WTC11 (cell line): ENCODE measurements at regions not wholly inside any gene's neighbourhood (a gene's known extent, or its start where the extent isn't known, plus 50 kb on each side); places are given as distances from the start of the nearest gene placed in this dataset.

Source experiments
- CDX4 ChIP-seq: fragments of 250-450 bp; sonication (Bioruptor Pico); IDR thresholded peaks from 2 replicates; pipeline ENCODE4 v1.9.0; 2021; ENCODE audit warnings: moderate library complexity, mild to moderate bottlenecking, inconsistent platforms, borderline replicate concordance
- CTCF ChIP-seq: fragments of 200-600 bp; IDR thresholded peaks from 2 replicates; pipeline ENCODE4 v1.8.0; 2022; ENCODE audit warnings: antibody characterized with exemption
- ESRRA ChIP-seq: sonication (generic); formaldehyde crosslinking; IDR thresholded peaks from 2 replicates; pipeline ENCODE4 v1.8.1; 2022; ENCODE audit warnings: mild to moderate bottlenecking, missing genetic modification reagents, borderline replicate concordance
- JUN ChIP-seq: sonication (generic); formaldehyde crosslinking; IDR thresholded peaks from 2 replicates; pipeline ENCODE4 v1.8.0; 2023; ENCODE audit warnings: mild to moderate bottlenecking, missing genetic modification reagents
- SP1 ChIP-seq: sonication (generic); formaldehyde crosslinking; conservative IDR thresholded peaks from 2 replicates; pipeline ENCODE4 v1.8.1; 2022; ENCODE audit warnings: missing genetic modification reagents
- ZBTB43 ChIP-seq: sonication (generic); formaldehyde crosslinking; IDR thresholded peaks from 2 replicates; pipeline ENCODE4 v1.8.1; 2023; ENCODE audit warnings: mild to moderate bottlenecking, missing genetic modification reagents

GRCh38 chr2:226551522-226552250, 247.9 kb downstream of the IRS1 start:
- TF ChIP-seq JUN (CRISPR knock-in tag) (no peak), CTCF (no peak), ZBTB43 (CRISPR knock-in tag) (no peak), ESRRA (CRISPR knock-in tag) (no peak), SP1 (CRISPR knock-in tag) (no peak), CDX4 (CRISPR knock-in tag) (no peak)
